Mucosa of descending colon (tissue), 3 donors: ENCODE measurements at regions not wholly inside any gene's neighbourhood (a gene's known extent, or its start where the extent isn't known, plus 50 kb on each side); places are given as distances from the start of the nearest gene placed in this dataset.
"Not testable (repeated sequence)": the region's sequence is repeated elsewhere in the genome, so short reads cannot be mapped to it uniquely, and the experiment has no call there.

ENCODE experiments used
- ATAC-seq: fragments of 200-7000 bp; cut with Tn5 transposase; one replicate; pipeline ENCODE4 v1.9.1; 2020; ENCODE audit warnings: mild to moderate bottlenecking, moderate library complexity
- DNase-seq, 3 donors: peaks; one replicate each; pipeline ENCODE4 v3.0.0-alpha.2; 2020
- H3K36me3 ChIP-seq: fragments of 200-600 bp; one replicate; pipeline ENCODE4 v1.8.0; 2021; ENCODE audit warnings: low read depth, mild to moderate bottlenecking
- H3K4me1 ChIP-seq: fragments of 200-600 bp; one replicate; pipeline ENCODE4 v1.8.0; 2021; ENCODE audit warnings: low read depth, mild to moderate bottlenecking
- H3K4me3 ChIP-seq: fragments of 200-600 bp; one replicate; pipeline ENCODE4 v1.8.0; 2021; ENCODE audit warnings: mild to moderate bottlenecking
- H3K9me3 ChIP-seq: fragments of 200-600 bp; one replicate; pipeline ENCODE4 v1.8.0; 2021; ENCODE audit warnings: mild to moderate bottlenecking
- intact Hi-C, 2 donors: fragments of 100-400 bp; cut with DNase I in 1 of 2; cut with micrococcal nuclease in 1 of 2; formaldehyde crosslinking; loops; one replicate each; pipeline versions ENCODE4 v1.11.0 to v1.11.1; 2022; cut with DNase I, micrococcal nuclease
- TF ChIP-seq, protein P1 (sequence below): fragments of 200-600 bp; IDR thresholded peaks from one replicate; pipeline ENCODE4 v1.8.0; 2022; ENCODE audit warnings: antibody characterized with exemption, mild to moderate bottlenecking
- donor health status: DM: no; HTN: no; CAD: no; lungs with moderate emphysema.
- donor health status: DM: no; HTN: no; CAD: no.
- donor health status: DM: no; HTN: yes; CAD: no.

DNA sequence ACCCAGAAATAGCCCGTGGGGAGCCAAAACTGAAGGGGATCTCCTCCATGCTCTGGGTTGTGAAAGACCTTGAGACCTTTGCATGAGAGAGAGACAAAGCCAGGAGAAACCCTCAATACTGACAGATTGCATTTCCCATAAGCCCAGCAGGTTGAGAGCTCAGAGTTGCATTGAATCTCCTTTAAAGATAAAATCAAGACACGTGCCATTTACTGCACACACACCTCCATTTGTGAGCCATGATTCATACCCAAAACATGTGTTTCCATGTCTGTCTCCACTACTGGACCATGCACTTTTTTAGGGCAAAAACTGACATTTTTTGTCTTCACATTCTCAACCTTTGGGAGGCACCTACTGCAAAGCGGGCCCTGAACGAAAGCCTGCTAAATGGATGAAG is 144.0 kb upstream of the NRIP1 start:
- ATAC-seq (no peak), DNase-seq (no peak)
- intact Hi-C loops, result no loop called here
- Histone ChIP-seq H3K4me1 (peaks cover 2% of the 10 kb centered on the region), H3K9me3 (no peaks in the 10 kb centered on the region), H3K36me3 (no peaks in the 10 kb centered on the region), H3K4me3 (no peak overlapping the region)
- TF ChIP-seq, protein P1, sequence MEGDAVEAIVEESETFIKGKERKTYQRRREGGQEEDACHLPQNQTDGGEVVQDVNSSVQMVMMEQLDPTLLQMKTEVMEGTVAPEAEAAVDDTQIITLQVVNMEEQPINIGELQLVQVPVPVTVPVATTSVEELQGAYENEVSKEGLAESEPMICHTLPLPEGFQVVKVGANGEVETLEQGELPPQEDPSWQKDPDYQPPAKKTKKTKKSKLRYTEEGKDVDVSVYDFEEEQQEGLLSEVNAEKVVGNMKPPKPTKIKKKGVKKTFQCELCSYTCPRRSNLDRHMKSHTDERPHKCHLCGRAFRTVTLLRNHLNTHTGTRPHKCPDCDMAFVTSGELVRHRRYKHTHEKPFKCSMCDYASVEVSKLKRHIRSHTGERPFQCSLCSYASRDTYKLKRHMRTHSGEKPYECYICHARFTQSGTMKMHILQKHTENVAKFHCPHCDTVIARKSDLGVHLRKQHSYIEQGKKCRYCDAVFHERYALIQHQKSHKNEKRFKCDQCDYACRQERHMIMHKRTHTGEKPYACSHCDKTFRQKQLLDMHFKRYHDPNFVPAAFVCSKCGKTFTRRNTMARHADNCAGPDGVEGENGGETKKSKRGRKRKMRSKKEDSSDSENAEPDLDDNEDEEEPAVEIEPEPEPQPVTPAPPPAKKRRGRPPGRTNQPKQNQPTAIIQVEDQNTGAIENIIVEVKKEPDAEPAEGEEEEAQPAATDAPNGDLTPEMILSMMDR, result no peak

- TF ChIP-seq, protein P1, result no peak
- Histone ChIP-seq H3K9me3 (no peaks in the 10 kb centered on the region), H3K36me3 (no peaks in the 10 kb centered on the region), H3K4me1 (peaks cover 2% of the 10 kb centered on the region), H3K4me3 (no peak overlapping the region)
- DNase-seq (no peak), ATAC-seq (no peak)
- intact Hi-C loops, result no loop called here
These were observed 144.4 kb upstream of the NRIP1 start for GRCh38 chr21:15209224-15209623.

GRCh38 chr21:15210235-15210678 is 145.5 kb upstream of the NRIP1 start:
- Histone ChIP-seq H3K36me3 (no peaks in the 10 kb centered on the region), H3K9me3 (no peaks in the 10 kb centered on the region), H3K4me3 (no peak overlapping the region), H3K4me1 (peaks cover 2% of the 10 kb centered on the region)
- intact Hi-C loops, result no loop called here
- TF ChIP-seq, protein P1, result no peak
- ATAC-seq (peak; percentile 44), DNase-seq (peak in 1 of 3 donors; percentile 14)

DNA sequence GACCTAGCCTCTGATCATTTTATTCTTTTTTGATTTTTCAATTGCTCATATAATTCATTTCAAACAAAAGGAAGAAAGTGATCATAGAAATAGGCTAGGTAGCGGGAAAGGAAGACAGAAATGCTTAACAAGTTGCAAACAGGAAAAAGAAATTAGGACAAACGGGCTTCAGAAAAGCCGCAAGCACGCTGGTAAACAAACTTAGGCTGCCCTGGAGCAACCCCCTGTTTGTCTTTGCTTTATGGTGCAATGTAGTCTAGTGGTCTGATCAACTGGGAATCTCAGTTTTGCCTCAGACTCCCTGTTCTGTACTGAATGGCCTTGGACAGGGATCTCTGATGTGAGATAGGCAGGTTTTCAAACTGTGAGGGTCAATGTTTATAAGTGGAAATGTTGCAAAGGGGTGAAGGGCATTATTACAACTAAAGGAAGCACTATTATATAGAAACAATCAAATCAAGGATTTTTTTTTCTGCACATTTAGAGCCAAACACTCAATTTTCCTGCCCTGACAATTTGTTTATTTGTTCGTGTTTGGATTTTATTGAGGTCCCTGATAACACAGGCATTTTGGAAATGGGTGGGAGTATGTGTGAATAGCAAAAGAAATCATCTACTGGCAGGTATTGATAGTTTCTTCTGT is 146.8 kb upstream of the NRIP1 start:
- H3K36me3 ChIP-seq, result no peaks in the 10 kb centered on the region
- H3K4me1 ChIP-seq, result peaks cover 2% of the 10 kb centered on the region
- ATAC-seq (no peak), DNase-seq (no peak)
- H3K9me3 ChIP-seq, result no peaks in the 10 kb centered on the region
- no peak overlapping the region for H3K4me3 ChIP-seq
- intact Hi-C loops, result no loop called here
- TF ChIP-seq, protein P1, result no peak

DNA sequence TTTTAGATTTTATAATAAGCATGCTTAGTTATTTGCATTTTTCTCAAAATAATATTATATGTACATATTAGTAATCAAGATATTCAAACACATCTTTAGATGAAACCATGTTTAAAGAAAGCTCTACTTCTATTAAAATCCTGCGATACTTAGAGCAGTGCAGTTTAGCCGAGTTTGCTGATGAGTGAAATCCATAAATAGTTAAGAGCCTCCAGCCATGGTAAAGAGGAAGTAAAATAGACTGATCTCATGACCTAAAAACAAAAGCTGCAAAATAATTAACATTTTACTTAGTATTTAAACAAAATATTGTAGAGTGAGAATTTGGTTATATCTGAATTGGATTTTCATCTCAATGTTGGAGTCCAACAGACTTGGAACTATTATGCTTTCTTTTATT is 147.4 kb upstream of the NRIP1 start:
- intact Hi-C loops, result no loop called here
- H3K4me1 ChIP-seq, result peaks cover 2% of the 10 kb centered on the region
- H3K9me3 ChIP-seq, result no peaks in the 10 kb centered on the region
- H3K4me3 ChIP-seq, result no peak overlapping the region
- H3K36me3 ChIP-seq, result no peaks in the 10 kb centered on the region
- TF ChIP-seq, protein P1, result no peak
- ATAC-seq, result no peak
- DNase-seq, result no peak

- ATAC-seq, intact Hi-C loops, H3K36me3 ChIP-seq, H3K4me1 ChIP-seq, H3K4me3 ChIP-seq, H3K9me3 ChIP-seq, DNase-seq: not testable (repeated sequence)
These were observed 153.7 kb upstream of the NRIP1 start for GRCh38 chr21:15218476-15218875.
